NB4 (cell line): ENCODE measurements at regions not wholly inside any gene's neighbourhood (a gene's known extent, or its start where the extent isn't known, plus 50 kb on each side); places are given as distances from the start of the nearest gene placed in this dataset.

Experiments
- CTCF ChIP-seq: IDR thresholded peaks from one replicate; pipeline ENCODE4 v1.5.1; 2012; ENCODE audit warnings: low read depth, low read length
- MAX ChIP-seq: IDR thresholded peaks from 2 replicates; pipeline ENCODE4 v1.6.1; 2011; ENCODE audit warnings: low read depth, low read length
- POLR2A ChIP-seq: IDR thresholded peaks from 2 replicates; pipeline ENCODE4 v1.6.1; 2011; ENCODE audit warnings: mild to moderate bottlenecking; ENCODE audit not compliant: insufficient read length; ENCODE audit errors: extremely low read depth

GRCh38 chr5:124261848-124262247 lies 484.6 kb downstream of the ZNF608 start:
- no peak for TF ChIP-seq CTCF
- TF ChIP-seq POLR2A = no peak
- TF ChIP-seq MAX = no peak
